ENCODE measurements at regions not wholly inside any gene's neighbourhood (a gene's known extent, or its start where the extent isn't known, plus 50 kb on each side); places are given as distances from the start of the nearest gene placed in this dataset.

DNA sequence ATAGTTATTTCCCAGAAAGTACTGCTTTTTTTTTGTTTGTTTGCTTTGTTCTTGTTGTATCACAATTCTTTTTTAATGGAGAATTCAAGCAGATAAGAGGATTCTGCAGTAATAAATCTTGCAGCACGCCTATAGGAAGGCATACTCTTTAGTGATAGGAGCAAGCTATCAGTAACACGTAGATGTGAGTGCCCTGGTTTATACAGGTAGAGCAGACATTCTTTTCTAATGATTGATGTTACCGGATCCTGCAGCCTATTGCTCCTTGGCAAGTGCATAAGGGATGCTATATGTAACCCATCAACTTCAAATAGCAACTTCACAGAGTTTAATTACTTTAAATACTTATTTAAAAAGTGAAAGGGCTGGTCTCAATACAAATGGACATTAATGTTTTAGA lies 834.2 kb upstream of the GCFC2 start:
- Histone ChIP-seq H3K4me3 (no peak overlapping the region), H3K36me3 (no peaks in the 10 kb centered on the region), H3K27ac (no peak overlapping the region), H4K20me1 (no peaks in the 10 kb centered on the region), H3K9me3 (no peaks in the 10 kb centered on the region), H3K9ac (no peak overlapping the region), H3K4me1 (0 out of 2 replicates have a peak, but pooled peaks cover 4% of the 10 kb centered on the region), H3K27me3 (no peaks in the 10 kb centered on the region), H3K4me2 (no peak overlapping the region)
- no peak for TF ChIP-seq Cebpa-rat (IDR thresholded peaks at IDR 0.05)

DNA sequence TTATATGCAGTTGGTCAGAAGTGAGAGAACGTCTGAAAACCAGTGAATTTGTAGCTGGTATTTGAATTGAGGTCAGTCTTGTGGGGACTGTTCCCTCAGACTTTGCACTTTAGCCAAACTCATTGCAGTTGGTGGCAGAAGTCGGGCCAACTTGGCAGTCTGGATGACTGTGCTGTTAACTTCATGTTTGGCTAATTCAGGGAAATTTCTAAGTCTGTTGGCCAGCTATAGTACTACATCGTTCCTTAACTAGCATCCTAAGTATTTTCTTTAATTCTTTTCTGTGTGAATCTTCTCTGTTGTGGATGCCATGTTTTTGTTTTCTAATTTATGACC lies 806.8 kb upstream of the GCFC2 start:
- Histone ChIP-seq H3K4me3 (no peak overlapping the region), H3K36me3 (no peaks in the 10 kb centered on the region), H3K9ac (no peak overlapping the region), H3K9me3 (peaks cover 5% of the 10 kb centered on the region; the same call in 1 of the 2 replicates), H3K4me2 (no peak overlapping the region), H3K27ac (no peak overlapping the region), H3K27me3 (no peaks in the 10 kb centered on the region), H3K4me1 (peaks cover 15% of the 10 kb centered on the region), H4K20me1 (no peaks in the 10 kb centered on the region)
- no peak for TF ChIP-seq Cebpa-rat (IDR thresholded peaks at IDR 0.05)

DNA sequence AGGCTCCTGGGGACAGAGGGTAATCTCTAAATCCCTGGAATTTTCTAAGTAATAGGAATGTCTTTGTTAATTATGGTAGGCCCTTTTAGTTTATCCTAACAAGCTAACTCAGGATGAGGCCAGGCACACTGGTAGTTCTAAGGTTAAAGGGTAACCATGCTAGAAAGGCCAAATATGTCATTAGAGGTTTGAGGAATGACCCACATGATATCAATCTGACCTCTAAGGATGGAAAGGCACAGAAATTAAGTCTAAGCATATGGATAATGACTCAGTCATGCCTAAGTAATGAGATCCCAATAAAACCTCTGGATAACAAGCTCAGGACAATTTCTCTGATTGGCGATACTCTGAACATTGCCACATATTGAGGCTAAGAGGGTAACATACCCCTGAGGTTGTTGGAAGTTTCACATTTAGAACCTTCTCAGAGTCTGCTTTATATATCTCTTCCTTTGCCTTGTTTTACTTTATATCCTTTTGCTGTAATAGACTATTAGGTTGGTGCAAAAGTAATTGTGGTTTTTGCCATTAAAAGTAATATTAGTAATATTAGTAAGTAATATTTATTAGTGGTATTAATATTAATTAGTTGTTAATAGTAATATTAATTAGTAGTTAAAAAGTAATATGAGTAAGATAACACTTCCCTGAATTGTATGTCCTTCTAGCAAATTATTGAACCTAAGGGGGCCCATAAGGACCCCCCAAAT lies 806.3 kb upstream of the GCFC2 start:
- peaks cover 11% of the 10 kb centered on the region for H3K4me1 ChIP-seq
- H3K4me2 ChIP-seq = no peak overlapping the region
- no peaks in the 10 kb centered on the region for H3K36me3 ChIP-seq
- no peaks in the 10 kb centered on the region for H3K27me3 ChIP-seq
- H3K27ac ChIP-seq = no peak overlapping the region
- H3K9me3 ChIP-seq = peaks cover 5% of the 10 kb centered on the region; the same call in 1 of the 2 replicates
- no peaks in the 10 kb centered on the region for H4K20me1 ChIP-seq
- no peak overlapping the region for H3K9ac ChIP-seq
- no peak overlapping the region for H3K4me3 ChIP-seq
- no peak for TF ChIP-seq Cebpa-rat (IDR thresholded peaks at IDR 0.05)

DNA sequence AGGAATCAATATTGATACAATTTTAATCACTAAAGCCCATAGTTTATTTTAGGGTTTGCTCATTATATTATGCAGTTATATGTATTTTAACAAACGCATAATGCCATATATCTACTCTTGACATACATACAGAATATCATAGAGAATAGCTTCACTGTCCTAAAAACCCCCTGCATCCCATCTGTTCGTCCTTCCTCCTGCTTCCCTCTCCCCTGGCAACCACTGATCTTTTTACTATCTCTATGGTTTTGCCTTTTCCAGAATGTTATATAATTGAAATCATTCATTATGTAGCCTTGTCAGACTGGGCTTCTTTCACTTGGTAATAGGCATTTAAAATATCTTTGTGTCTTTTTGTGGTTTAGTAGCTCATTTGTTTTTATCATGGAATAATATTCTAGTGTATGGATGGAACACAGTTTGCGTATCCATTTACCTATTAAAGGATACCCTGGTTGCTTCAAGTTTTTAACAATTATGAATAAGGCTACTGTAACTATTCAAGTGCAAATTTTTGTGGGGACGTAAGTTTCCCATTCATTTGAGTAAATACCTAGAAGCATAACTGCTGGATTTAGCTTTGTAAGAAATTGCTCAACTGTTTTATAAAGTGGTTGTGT lies 801.6 kb upstream of the GCFC2 start:
- TF ChIP-seq Cebpa-rat (IDR thresholded peaks at IDR 0.05) = no peak
- Histone ChIP-seq H3K9ac (no peak overlapping the region), H3K4me2 (no peak overlapping the region)

DNA sequence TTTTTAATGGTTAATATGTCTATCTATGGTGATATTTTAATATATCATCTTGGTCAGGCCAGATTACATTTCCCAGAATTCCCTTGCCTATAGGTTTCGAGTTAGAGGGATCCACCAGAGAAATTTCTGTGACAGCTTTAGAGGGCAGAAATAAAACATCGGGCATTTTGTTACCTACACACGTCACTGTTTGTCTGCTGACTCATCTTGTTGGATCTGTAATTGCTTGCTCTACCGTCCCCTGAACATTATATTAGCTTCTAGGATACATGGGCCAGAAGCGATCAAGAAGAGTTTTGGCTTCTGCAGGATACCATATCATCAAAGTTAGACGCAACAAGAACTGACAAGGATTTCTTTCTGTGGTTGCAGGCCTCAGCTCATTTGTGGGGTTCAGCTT lies 795.8 kb upstream of the GCFC2 start:
- no peak overlapping the region for H3K9ac ChIP-seq
- H3K36me3 ChIP-seq = no peaks in the 10 kb centered on the region
- H3K9me3 ChIP-seq = no peaks in the 10 kb centered on the region
- no peaks in the 10 kb centered on the region for H4K20me1 ChIP-seq
- H3K27me3 ChIP-seq = no peaks in the 10 kb centered on the region
- TF ChIP-seq Cebpa-rat (IDR thresholded peaks at IDR 0.05) = no peak
- no peak overlapping the region for H3K4me2 ChIP-seq
- H3K4me3 ChIP-seq = no peak overlapping the region
- H3K27ac ChIP-seq = no peak overlapping the region
- no peaks in the 10 kb centered on the region for H3K4me1 ChIP-seq

More for the DNA sequence above, 801.6 kb upstream of the GCFC2 start:
- Histone ChIP-seq H3K27ac (no peak overlapping the region), H3K9me3 (peaks cover 5% of the 10 kb centered on the region; the same call in 1 of the 2 replicates), H3K36me3 (no peaks in the 10 kb centered on the region), H3K4me3 (no peak overlapping the region), H3K4me1 (no peaks in the 10 kb centered on the region), H3K27me3 (no peaks in the 10 kb centered on the region), H4K20me1 (no peaks in the 10 kb centered on the region)

DNA sequence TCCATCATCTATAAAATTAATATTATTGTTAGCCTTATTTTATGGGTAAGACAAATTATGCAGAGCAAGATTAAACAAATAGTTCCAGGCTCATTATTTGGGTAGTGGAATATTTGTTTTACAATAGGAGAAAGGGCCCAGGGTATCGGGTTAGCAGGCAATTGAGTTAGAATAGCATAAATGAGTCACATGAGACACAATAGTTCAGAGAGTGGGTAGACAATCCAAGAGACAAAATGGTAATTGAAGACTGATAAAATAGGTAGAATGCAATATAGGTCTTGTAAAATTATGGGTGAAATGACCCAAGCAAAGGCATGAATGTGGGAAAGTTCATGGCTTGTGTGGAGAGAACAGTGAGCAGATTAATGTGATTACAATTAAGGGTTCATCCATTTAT lies 790.9 kb upstream of the GCFC2 start:
- Histone ChIP-seq H4K20me1 (no peaks in the 10 kb centered on the region), H3K4me3 (no peak overlapping the region), H3K27ac (no peak overlapping the region), H3K9ac (no peak overlapping the region), H3K27me3 (no peaks in the 10 kb centered on the region), H3K4me1 (peaks cover 5% of the 10 kb centered on the region; the same call in 1 of the 2 replicates), H3K4me2 (no peak overlapping the region), H3K36me3 (no peaks in the 10 kb centered on the region), H3K9me3 (no peaks in the 10 kb centered on the region)
- TF ChIP-seq Cebpa-rat (IDR thresholded peaks at IDR 0.05) = no peak

DNA sequence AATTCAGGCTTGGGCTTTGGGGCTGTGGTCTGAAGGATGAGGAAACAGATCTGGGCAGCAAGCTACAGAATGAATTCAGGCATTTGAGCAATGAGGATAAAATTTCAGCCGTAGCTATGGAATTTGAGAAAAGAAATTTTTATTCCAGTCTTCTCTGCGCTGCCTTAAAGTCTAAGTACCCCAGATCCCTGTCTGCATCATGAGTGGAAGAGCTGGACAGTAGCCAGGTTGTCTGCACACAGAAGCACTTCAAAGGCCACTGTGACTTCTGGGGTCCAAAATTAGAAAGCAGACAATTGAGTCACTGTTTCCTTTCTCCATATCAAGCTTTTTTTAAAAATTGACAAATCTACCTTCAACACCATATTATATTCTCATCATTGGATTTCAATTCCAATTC lies 787.6 kb upstream of the GCFC2 start:
- Histone ChIP-seq H3K27ac (no peak overlapping the region), H3K4me3 (no peak overlapping the region), H3K27me3 (no peaks in the 10 kb centered on the region), H3K4me1 (peaks cover 16% of the 10 kb centered on the region; the same call in 1 of the 2 replicates), H3K9me3 (no peaks in the 10 kb centered on the region), H4K20me1 (no peaks in the 10 kb centered on the region), H3K36me3 (no peaks in the 10 kb centered on the region), H3K4me2 (no peak overlapping the region), H3K9ac (no peak overlapping the region)
- no peak for TF ChIP-seq Cebpa-rat (IDR thresholded peaks at IDR 0.05)

DNA sequence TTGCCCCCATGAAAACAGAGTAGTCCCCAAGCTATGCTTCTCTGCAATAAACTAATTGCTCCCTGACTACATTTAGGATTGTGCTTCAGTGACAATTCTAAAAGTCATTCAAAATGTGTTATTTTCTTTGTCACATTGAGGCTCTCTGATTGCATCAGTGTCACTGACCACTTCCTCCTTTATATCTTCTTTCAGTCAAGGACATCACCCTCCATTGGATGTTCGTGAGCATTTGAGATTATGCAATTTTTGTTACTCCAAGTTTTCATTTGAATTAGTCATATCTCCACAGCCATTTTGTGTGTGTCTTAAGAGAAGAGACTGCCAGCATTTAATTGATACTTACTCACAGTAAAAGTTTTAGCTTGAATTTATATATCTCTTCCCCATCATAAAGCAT lies 780.8 kb upstream of the GCFC2 start:
- no peak overlapping the region for H3K4me3 ChIP-seq
- no peaks in the 10 kb centered on the region for H4K20me1 ChIP-seq
- no peak overlapping the region for H3K4me2 ChIP-seq
- TF ChIP-seq Cebpa-rat (IDR thresholded peaks at IDR 0.05) = no peak
- H3K27me3 ChIP-seq = no peaks in the 10 kb centered on the region
- no peak overlapping the region for H3K27ac ChIP-seq
- H3K9ac ChIP-seq = no peak overlapping the region
- peaks cover 10% of the 10 kb centered on the region; the same call in 1 of the 2 replicates for H3K4me1 ChIP-seq
- no peaks in the 10 kb centered on the region for H3K36me3 ChIP-seq
- no peaks in the 10 kb centered on the region for H3K9me3 ChIP-seq

DNA sequence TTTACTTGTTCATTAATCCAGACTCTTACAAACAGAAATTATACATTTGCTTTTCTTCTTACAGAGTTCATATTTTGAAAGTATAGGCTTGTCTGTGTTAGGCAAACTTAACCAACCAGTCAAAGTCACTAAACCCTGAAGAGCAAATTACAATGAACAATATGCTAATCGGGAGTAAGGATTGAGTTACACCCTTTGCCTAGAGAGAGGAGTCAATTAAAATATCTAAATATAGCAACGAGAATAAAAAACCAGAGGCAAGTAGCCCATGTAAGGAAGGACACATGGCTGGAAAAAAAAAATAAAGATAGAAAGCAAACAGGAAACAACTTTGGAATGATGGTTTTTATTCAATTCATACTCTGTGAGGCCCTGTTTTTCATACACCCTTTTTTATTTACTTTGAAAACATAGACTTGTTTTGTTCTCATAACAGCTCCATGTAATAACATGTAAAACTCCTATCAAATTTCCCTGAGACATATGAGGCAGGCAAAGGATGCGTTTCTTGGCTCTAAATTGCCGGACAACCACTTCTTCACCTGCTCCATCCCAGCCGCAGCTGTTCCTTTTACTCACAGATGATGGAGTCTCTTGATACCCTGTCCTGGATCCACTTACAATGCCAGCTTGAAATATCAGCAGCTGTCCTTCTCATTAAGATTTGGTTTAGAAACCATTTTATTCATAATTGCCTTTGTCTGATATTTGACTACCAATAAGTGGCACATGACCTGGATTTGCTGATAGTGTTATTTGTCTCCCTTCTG lies 767.7 kb upstream of the GCFC2 start:
- no peak overlapping the region for H3K9ac ChIP-seq

DNA sequence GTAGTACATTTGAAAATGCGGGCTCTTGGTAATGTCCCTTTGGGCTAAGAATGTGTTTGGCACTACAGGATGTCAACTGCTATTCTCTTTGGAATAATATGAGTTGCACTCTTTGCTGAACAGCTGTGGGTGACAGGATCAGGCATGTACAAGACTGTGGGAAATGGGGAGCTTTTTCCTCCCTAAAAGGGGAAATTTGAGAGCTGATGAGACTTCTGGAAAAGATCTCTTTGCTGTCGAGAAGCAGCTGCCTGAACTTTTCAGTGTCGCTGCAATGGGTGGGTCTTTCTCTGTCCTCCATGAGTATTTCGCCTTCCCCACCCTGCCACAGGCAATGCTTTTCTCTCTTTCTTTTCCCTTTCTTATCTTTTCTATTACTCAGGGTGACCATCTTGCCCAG lies 762.2 kb upstream of the GCFC2 start:
- peaks cover 20% of the 10 kb centered on the region for H3K9me3 ChIP-seq

More for the DNA sequence above, 767.7 kb upstream of the GCFC2 start:
- H3K9me3 ChIP-seq = no peaks in the 10 kb centered on the region
- H4K20me1 ChIP-seq = no peaks in the 10 kb centered on the region
- H3K36me3 ChIP-seq = no peaks in the 10 kb centered on the region
- no peaks in the 10 kb centered on the region for H3K4me1 ChIP-seq
- H3K4me3 ChIP-seq = no peak overlapping the region
- TF ChIP-seq Cebpa-rat (IDR thresholded peaks at IDR 0.05) = no peak
- no peaks in the 10 kb centered on the region for H3K27me3 ChIP-seq
- H3K4me2 ChIP-seq = no peak overlapping the region
- no peak overlapping the region for H3K27ac ChIP-seq

More for the DNA sequence above, 762.2 kb upstream of the GCFC2 start:
- Histone ChIP-seq H3K4me3 (no peak overlapping the region), H4K20me1 (no peaks in the 10 kb centered on the region), H3K27me3 (no peaks in the 10 kb centered on the region), H3K9ac (no peak overlapping the region), H3K4me1 (no peaks in the 10 kb centered on the region), H3K4me2 (no peak overlapping the region), H3K27ac (no peak overlapping the region), H3K36me3 (no peaks in the 10 kb centered on the region)
- no peak for TF ChIP-seq Cebpa-rat (IDR thresholded peaks at IDR 0.05)

All from BLaER1 (cell line).